ENCODE measurements at regions not wholly inside any gene's neighbourhood (a gene's known extent, or its start where the extent isn't known, plus 50 kb on each side); places are given as distances from the start of the nearest gene placed in this dataset.

- TF ChIP-seq EZH2 (optimal IDR thresholded peaks at IDR 0.05; ENCODE audit: low read depth, low read length) (no peak), EZH2phosphoT487 (IDR thresholded peaks at IDR 0.05; ENCODE audit: low read length) (no peak)
- TF ChIP-seq, protein P1, sequence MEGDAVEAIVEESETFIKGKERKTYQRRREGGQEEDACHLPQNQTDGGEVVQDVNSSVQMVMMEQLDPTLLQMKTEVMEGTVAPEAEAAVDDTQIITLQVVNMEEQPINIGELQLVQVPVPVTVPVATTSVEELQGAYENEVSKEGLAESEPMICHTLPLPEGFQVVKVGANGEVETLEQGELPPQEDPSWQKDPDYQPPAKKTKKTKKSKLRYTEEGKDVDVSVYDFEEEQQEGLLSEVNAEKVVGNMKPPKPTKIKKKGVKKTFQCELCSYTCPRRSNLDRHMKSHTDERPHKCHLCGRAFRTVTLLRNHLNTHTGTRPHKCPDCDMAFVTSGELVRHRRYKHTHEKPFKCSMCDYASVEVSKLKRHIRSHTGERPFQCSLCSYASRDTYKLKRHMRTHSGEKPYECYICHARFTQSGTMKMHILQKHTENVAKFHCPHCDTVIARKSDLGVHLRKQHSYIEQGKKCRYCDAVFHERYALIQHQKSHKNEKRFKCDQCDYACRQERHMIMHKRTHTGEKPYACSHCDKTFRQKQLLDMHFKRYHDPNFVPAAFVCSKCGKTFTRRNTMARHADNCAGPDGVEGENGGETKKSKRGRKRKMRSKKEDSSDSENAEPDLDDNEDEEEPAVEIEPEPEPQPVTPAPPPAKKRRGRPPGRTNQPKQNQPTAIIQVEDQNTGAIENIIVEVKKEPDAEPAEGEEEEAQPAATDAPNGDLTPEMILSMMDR (IDR thresholded peaks at IDR 0.05; ENCODE audit: low read length) = no peak
- H3K4me1 ChIP-seq (ENCODE audit: low read length) = peaks cover 23% of the 10 kb centered on the region
- peak overlapping the region; percentile 31 for H3K4me2 ChIP-seq (ENCODE audit: low read depth, low read length)
- H3K4me3 ChIP-seq (ENCODE audit: low read length) = no peak overlapping the region; the same call in 1 of the 2 replicates
- no peaks in the 10 kb centered on the region for H3K9me2 ChIP-seq (replicated peaks; ENCODE audit: insufficient read depth, low read length)
- peaks cover 10% of the 10 kb centered on the region; the same call in 1 of the 2 replicates for H3F3A ChIP-seq (ENCODE audit: insufficient read depth, low read length)
- DNase-seq = peak; percentile 77
- H2AFZ ChIP-seq (ENCODE audit: low read length) = no peak overlapping the region
- H3K79me2 ChIP-seq (ENCODE audit: low read length) = no peaks in the 10 kb centered on the region
- no peaks in the 10 kb centered on the region; the same call in 1 of the 2 replicates for H3K27me3 ChIP-seq (replicated peaks; ENCODE audit: insufficient read depth, low read length)
- peak overlapping the region; percentile 30; the same call in 1 of the 2 replicates for H3K27ac ChIP-seq (ENCODE audit: low read length)
- H3K36me3 ChIP-seq (replicated peaks; ENCODE audit: insufficient read depth, low read length) = no peaks in the 10 kb centered on the region
- H4K20me1 ChIP-seq (ENCODE audit: insufficient read depth, low read length) = no peaks in the 10 kb centered on the region
- no peak overlapping the region for H3K9ac ChIP-seq (ENCODE audit: low read length)
- no peaks in the 10 kb centered on the region for H3K9me3 ChIP-seq (replicated peaks; ENCODE audit: insufficient read depth, low read length)
Measured at GRCh38 chr17:5794881-5795506, 210.7 kb upstream of the NLRP1 start.

- H3K9ac ChIP-seq (ENCODE audit: low read length) = no peak overlapping the region
- no peak overlapping the region for H2AFZ ChIP-seq (ENCODE audit: low read length)
- no peak overlapping the region for H3K4me2 ChIP-seq (ENCODE audit: low read depth, low read length)
- no peaks in the 10 kb centered on the region; the same call in 1 of the 2 replicates for H3K27me3 ChIP-seq (replicated peaks; ENCODE audit: insufficient read depth, low read length)
- no peaks in the 10 kb centered on the region for H3K9me3 ChIP-seq (replicated peaks; ENCODE audit: insufficient read depth, low read length)
- H3K4me3 ChIP-seq (ENCODE audit: low read length) = no peak overlapping the region
- TF ChIP-seq EZH2 (optimal IDR thresholded peaks at IDR 0.05; ENCODE audit: low read depth, low read length) = no peak
- TF ChIP-seq EZH2phosphoT487 (IDR thresholded peaks at IDR 0.05; ENCODE audit: low read length) = no peak
- TF ChIP-seq, protein P1 (IDR thresholded peaks at IDR 0.05; ENCODE audit: low read length) = no peak
- H4K20me1 ChIP-seq (ENCODE audit: insufficient read depth, low read length) = no peaks in the 10 kb centered on the region
- no peak for DNase-seq
- no peak overlapping the region for H3K27ac ChIP-seq (ENCODE audit: low read length)
- peaks cover 10% of the 10 kb centered on the region; the same call in 1 of the 2 replicates for H3F3A ChIP-seq (ENCODE audit: insufficient read depth, low read length)
- no peaks in the 10 kb centered on the region for H3K36me3 ChIP-seq (replicated peaks; ENCODE audit: insufficient read depth, low read length)
- H3K79me2 ChIP-seq (ENCODE audit: low read length) = no peaks in the 10 kb centered on the region
- peaks cover 23% of the 10 kb centered on the region for H3K4me1 ChIP-seq (ENCODE audit: low read length)
- no peaks in the 10 kb centered on the region for H3K9me2 ChIP-seq (replicated peaks; ENCODE audit: insufficient read depth, low read length)
Measured at GRCh38 chr17:5797447-5798050, 213.2 kb upstream of the NLRP1 start.

GRCh38 chr17:5798094-5798493, 213.8 kb upstream of the NLRP1 start:
- H3K9me3 ChIP-seq (replicated peaks; ENCODE audit: insufficient read depth, low read length) = no peaks in the 10 kb centered on the region
- H2AFZ ChIP-seq (ENCODE audit: low read length) = no peak overlapping the region
- no peak overlapping the region for H3K4me3 ChIP-seq (ENCODE audit: low read length)
- no peaks in the 10 kb centered on the region for H3K36me3 ChIP-seq (replicated peaks; ENCODE audit: insufficient read depth, low read length)
- no peaks in the 10 kb centered on the region for H3K79me2 ChIP-seq (ENCODE audit: low read length)
- H3F3A ChIP-seq (ENCODE audit: insufficient read depth, low read length) = peaks cover 10% of the 10 kb centered on the region; the same call in 1 of the 2 replicates
- H3K9ac ChIP-seq (ENCODE audit: low read length) = no peak overlapping the region
- TF ChIP-seq EZH2 (optimal IDR thresholded peaks at IDR 0.05; ENCODE audit: low read depth, low read length) (no peak), EZH2phosphoT487 (IDR thresholded peaks at IDR 0.05; ENCODE audit: low read length) (no peak)
- TF ChIP-seq, protein P1 (IDR thresholded peaks at IDR 0.05; ENCODE audit: low read length) = no peak
- peaks cover 23% of the 10 kb centered on the region for H3K4me1 ChIP-seq (ENCODE audit: low read length)
- H3K9me2 ChIP-seq (replicated peaks; ENCODE audit: insufficient read depth, low read length) = no peaks in the 10 kb centered on the region
- no peak for DNase-seq
- H3K27me3 ChIP-seq (replicated peaks; ENCODE audit: insufficient read depth, low read length) = no peaks in the 10 kb centered on the region; the same call in 1 of the 2 replicates
- no peak overlapping the region for H3K27ac ChIP-seq (ENCODE audit: low read length)
- no peak overlapping the region for H3K4me2 ChIP-seq (ENCODE audit: low read depth, low read length)
- no peaks in the 10 kb centered on the region for H4K20me1 ChIP-seq (ENCODE audit: insufficient read depth, low read length)
